ENCODE measurements at regions not wholly inside any gene's neighbourhood (a gene's known extent, or its start where the extent isn't known, plus 50 kb on each side); places are given as distances from the start of the nearest gene placed in this dataset.

DNA sequence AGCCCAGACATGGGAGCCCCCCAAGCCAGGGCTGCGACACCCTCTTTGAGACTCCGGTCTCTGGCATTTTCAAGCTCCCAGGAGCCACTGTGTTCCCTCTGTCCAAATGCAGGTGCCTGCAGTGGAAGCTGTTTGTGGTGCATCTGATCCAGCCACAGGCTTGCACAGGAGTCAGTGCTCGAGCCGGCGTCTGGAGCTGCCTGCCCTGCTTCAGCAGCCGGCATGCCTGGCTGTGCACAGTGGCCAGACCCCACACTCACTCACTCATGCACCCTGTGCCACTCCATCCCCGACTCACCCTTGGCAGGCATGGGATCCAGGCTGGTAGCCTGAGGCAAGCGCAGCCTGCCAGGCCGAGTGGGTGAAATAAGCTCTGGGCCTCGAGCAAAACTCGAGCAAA, 555.0 kb upstream of the CCDC54 start (continued):
- no peak for TF ChIP-seq TCF4 (CRISPR knock-in tag; IDR thresholded peaks at IDR 0.05; ENCODE audit: borderline replicate concordance)
- TF ChIP-seq, protein P1, sequence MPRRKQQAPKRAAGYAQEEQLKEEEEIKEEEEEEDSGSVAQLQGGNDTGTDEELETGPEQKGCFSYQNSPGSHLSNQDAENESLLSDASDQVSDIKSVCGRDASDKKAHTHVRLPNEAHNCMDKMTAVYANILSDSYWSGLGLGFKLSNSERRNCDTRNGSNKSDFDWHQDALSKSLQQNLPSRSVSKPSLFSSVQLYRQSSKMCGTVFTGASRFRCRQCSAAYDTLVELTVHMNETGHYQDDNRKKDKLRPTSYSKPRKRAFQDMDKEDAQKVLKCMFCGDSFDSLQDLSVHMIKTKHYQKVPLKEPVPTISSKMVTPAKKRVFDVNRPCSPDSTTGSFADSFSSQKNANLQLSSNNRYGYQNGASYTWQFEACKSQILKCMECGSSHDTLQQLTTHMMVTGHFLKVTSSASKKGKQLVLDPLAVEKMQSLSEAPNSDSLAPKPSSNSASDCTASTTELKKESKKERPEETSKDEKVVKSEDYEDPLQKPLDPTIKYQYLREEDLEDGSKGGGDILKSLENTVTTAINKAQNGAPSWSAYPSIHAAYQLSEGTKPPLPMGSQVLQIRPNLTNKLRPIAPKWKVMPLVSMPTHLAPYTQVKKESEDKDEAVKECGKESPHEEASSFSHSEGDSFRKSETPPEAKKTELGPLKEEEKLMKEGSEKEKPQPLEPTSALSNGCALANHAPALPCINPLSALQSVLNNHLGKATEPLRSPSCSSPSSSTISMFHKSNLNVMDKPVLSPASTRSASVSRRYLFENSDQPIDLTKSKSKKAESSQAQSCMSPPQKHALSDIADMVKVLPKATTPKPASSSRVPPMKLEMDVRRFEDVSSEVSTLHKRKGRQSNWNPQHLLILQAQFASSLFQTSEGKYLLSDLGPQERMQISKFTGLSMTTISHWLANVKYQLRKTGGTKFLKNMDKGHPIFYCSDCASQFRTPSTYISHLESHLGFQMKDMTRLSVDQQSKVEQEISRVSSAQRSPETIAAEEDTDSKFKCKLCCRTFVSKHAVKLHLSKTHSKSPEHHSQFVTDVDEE (CRISPR knock-in tag; IDR thresholded peaks at IDR 0.05) = no peak

DNA sequence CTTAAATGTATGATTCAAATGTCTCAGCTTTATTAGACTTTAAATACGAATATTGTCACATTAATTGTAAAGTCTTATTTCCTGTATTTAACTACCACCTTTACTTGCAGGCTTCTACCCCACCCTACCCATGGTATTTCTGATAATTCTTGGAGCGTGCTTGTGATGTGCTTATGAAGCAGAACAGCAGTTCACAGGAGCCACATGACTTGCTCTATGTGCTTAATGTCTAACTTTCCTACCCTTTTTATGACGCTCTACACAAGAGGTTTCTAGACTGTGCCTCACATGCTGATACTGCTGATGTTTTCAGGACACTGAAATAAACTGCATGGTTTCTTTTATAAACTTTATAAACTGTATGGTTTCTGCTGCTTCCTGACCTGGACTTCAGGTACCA, 553.5 kb upstream of the CCDC54 start:
- ATAC-seq = no peak
- no peak for TF ChIP-seq BACH2 (CRISPR knock-in tag; IDR thresholded peaks at IDR 0.05; ENCODE audit: borderline replicate concordance)
- TF ChIP-seq, protein P2, sequence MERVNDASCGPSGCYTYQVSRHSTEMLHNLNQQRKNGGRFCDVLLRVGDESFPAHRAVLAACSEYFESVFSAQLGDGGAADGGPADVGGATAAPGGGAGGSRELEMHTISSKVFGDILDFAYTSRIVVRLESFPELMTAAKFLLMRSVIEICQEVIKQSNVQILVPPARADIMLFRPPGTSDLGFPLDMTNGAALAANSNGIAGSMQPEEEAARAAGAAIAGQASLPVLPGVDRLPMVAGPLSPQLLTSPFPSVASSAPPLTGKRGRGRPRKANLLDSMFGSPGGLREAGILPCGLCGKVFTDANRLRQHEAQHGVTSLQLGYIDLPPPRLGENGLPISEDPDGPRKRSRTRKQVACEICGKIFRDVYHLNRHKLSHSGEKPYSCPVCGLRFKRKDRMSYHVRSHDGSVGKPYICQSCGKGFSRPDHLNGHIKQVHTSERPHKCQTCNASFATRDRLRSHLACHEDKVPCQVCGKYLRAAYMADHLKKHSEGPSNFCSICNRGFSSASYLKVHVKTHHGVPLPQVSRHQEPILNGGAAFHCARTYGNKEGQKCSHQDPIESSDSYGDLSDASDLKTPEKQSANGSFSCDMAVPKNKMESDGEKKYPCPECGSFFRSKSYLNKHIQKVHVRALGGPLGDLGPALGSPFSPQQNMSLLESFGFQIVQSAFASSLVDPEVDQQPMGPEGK (CRISPR knock-in tag; IDR thresholded peaks at IDR 0.05; ENCODE audit: borderline replicate concordance) = no peak
- TF ChIP-seq, protein P3, sequence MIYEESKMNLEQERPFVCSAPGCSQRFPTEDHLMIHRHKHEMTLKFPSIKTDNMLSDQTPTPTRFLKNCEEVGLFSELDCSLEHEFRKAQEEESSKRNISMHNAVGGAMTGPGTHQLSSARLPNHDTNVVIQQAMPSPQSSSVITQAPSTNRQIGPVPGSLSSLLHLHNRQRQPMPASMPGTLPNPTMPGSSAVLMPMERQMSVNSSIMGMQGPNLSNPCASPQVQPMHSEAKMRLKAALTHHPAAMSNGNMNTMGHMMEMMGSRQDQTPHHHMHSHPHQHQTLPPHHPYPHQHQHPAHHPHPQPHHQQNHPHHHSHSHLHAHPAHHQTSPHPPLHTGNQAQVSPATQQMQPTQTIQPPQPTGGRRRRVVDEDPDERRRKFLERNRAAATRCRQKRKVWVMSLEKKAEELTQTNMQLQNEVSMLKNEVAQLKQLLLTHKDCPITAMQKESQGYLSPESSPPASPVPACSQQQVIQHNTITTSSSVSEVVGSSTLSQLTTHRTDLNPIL (CRISPR knock-in tag; IDR thresholded peaks at IDR 0.05; ENCODE audit: low read depth) = no peak
- TF ChIP-seq GLIS3 (CRISPR knock-in tag; IDR thresholded peaks at IDR 0.05) = no peak

DNA sequence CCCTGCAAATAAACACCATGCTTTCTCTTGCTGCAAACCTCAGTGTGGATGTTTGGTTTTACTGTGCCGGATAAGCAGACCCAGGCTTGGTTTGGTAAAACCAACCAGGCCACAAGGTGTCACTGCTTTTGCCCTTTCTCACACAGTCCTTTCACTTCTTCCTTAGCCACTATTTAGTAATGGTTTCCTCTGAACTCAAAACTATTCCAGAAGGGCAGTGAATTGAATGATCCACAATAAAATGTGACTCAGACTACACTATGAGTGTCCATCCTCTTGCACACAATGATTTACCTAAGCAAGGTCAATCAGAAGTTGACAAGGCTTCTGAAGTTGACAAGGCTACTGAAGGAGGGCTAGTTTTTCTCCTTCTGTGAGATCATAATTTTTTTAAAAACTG, 552.4 kb upstream of the CCDC54 start:
- TF ChIP-seq RARB (CRISPR knock-in tag; IDR thresholded peaks at IDR 0.05) = no peak
- no peak for TF ChIP-seq ZFP3 (CRISPR knock-in tag; IDR thresholded peaks at IDR 0.05)
- TF ChIP-seq PPARA (CRISPR knock-in tag; IDR thresholded peaks at IDR 0.05; ENCODE audit: borderline replicate concordance) = no peak
- TF ChIP-seq, protein P4, sequence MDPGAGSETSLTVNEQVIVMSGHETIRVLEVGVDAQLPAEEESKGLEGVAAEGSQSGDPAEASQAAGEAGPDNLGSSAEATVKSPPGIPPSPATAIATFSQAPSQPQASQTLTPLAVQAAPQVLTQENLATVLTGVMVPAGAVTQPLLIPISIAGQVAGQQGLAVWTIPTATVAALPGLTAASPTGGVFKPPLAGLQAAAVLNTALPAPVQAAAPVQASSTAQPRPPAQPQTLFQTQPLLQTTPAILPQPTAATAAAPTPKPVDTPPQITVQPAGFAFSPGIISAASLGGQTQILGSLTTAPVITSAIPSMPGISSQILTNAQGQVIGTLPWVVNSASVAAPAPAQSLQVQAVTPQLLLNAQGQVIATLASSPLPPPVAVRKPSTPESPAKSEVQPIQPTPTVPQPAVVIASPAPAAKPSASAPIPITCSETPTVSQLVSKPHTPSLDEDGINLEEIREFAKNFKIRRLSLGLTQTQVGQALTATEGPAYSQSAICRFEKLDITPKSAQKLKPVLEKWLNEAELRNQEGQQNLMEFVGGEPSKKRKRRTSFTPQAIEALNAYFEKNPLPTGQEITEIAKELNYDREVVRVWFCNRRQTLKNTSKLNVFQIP (CRISPR knock-in tag; IDR thresholded peaks at IDR 0.05; ENCODE audit: borderline replicate concordance, low read depth) = no peak
- no peak for TF ChIP-seq ZNF565 (CRISPR knock-in tag; conservative IDR thresholded peaks at IDR 0.05; ENCODE audit: low read depth)
- no peak for TF ChIP-seq ESRRG (CRISPR knock-in tag; IDR thresholded peaks at IDR 0.05)
- TF ChIP-seq, protein P1 (CRISPR knock-in tag; IDR thresholded peaks at IDR 0.05) = no peak
- TF ChIP-seq, protein P2 (CRISPR knock-in tag; IDR thresholded peaks at IDR 0.05; ENCODE audit: borderline replicate concordance) = no peak
- TF ChIP-seq BACH2 (CRISPR knock-in tag; IDR thresholded peaks at IDR 0.05; ENCODE audit: borderline replicate concordance) = no peak
- TF ChIP-seq ISL1 (CRISPR knock-in tag; IDR thresholded peaks at IDR 0.05) = no peak
- TF ChIP-seq ZC3H10 (CRISPR knock-in tag; IDR thresholded peaks at IDR 0.05) = no peak
- no peak for TF ChIP-seq ARNTL (CRISPR knock-in tag; IDR thresholded peaks at IDR 0.05; ENCODE audit: borderline replicate concordance, low read depth)
- TF ChIP-seq, protein P5, sequence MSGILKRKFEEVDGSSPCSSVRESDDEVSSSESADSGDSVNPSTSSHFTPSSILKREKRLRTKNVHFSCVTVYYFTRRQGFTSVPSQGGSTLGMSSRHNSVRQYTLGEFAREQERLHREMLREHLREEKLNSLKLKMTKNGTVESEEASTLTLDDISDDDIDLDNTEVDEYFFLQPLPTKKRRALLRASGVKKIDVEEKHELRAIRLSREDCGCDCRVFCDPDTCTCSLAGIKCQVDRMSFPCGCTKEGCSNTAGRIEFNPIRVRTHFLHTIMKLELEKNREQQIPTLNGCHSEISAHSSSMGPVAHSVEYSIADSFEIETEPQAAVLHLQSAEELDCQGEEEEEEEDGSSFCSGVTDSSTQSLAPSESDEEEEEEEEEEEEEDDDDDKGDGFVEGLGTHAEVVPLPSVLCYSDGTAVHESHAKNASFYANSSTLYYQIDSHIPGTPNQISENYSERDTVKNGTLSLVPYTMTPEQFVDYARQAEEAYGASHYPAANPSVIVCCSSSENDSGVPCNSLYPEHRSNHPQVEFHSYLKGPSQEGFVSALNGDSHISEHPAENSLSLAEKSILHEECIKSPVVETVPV (CRISPR knock-in tag; IDR thresholded peaks at IDR 0.05) = no peak
- TF ChIP-seq SNAI2 (CRISPR knock-in tag; IDR thresholded peaks at IDR 0.05) = no peak
- no peak for TF ChIP-seq ZNF8 (CRISPR knock-in tag; IDR thresholded peaks at IDR 0.05)
- TF ChIP-seq, protein P3 (CRISPR knock-in tag; IDR thresholded peaks at IDR 0.05; ENCODE audit: low read depth) = no peak
- TF ChIP-seq CSDC2 (CRISPR knock-in tag; IDR thresholded peaks at IDR 0.05) = no peak
- ATAC-seq = peak; percentile 85

Measured in SK-N-SH treated with all-trans-retinoic acid at 6 μM for 48 hours (cell line).